ENCODE measurements at regions not wholly inside any gene's neighbourhood (a gene's known extent, or its start where the extent isn't known, plus 50 kb on each side); places are given as distances from the start of the nearest gene placed in this dataset.

DNA sequence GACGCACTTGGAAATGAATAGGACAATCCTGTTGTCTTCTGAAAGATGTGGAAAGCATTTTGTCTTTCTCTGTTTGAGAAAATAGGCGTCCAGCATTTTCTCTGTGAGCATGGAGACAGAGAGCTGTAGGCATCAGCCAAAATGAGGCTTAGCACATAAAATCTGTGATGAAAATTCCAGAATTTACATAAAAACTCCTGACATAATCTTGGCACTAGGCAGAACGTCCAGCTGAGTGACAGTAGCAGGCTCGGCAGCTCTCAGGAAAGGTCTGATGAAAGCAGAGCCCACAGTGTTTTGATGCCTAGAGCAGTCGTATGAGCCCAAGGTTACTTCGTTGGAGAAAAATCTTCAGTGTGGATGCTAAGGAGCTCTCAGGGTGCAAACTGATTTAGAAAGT lies 543.3 kb upstream of the MAP3K7 start:
- intact Hi-C loops (cut with DNase I; ENCODE audit: low total_unique reads): no loop called here
- no peak for DNase-seq

DNA sequence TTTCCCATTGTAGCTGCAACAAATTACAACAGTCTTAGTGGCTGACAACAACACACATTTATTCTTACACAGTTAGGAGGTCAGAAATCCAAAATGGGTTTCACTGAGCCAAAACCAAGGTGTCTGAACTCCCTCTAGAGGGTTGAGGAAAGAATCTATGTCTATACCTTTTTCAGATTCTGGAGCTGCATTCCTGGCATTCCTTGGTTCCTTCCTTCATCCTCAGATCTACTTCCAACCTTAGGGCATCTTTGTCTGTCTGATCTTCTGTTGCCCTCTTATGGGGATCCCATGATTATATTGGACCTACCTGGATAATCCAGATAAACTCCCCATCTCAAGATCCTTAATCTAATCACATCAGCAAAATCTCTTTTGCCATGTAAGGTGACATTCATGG lies 540.9 kb upstream of the MAP3K7 start:
- no peak for DNase-seq
- Histone ChIP-seq H3K27ac (no peak overlapping the region), H3K4me3 (no peak overlapping the region), H3K4me1 (no peaks in the 10 kb centered on the region), H3K9me3 (no peaks in the 10 kb centered on the region), H3K27me3 (no peaks in the 10 kb centered on the region), H3K36me3 (no peaks in the 10 kb centered on the region)
- TF ChIP-seq, protein P1, sequence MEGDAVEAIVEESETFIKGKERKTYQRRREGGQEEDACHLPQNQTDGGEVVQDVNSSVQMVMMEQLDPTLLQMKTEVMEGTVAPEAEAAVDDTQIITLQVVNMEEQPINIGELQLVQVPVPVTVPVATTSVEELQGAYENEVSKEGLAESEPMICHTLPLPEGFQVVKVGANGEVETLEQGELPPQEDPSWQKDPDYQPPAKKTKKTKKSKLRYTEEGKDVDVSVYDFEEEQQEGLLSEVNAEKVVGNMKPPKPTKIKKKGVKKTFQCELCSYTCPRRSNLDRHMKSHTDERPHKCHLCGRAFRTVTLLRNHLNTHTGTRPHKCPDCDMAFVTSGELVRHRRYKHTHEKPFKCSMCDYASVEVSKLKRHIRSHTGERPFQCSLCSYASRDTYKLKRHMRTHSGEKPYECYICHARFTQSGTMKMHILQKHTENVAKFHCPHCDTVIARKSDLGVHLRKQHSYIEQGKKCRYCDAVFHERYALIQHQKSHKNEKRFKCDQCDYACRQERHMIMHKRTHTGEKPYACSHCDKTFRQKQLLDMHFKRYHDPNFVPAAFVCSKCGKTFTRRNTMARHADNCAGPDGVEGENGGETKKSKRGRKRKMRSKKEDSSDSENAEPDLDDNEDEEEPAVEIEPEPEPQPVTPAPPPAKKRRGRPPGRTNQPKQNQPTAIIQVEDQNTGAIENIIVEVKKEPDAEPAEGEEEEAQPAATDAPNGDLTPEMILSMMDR (IDR thresholded peaks at IDR 0.05): no peak
- intact Hi-C loops (cut with DNase I; ENCODE audit: low total_unique reads): no loop called here

More for the DNA sequence above, 543.3 kb upstream of the MAP3K7 start:
- Histone ChIP-seq H3K27me3 (no peaks in the 10 kb centered on the region), H3K4me1 (no peaks in the 10 kb centered on the region), H3K4me3 (no peak overlapping the region), H3K9me3 (no peaks in the 10 kb centered on the region), H3K27ac (no peak overlapping the region), H3K36me3 (no peaks in the 10 kb centered on the region)
- TF ChIP-seq, protein P1 (IDR thresholded peaks at IDR 0.05): no peak

DNA sequence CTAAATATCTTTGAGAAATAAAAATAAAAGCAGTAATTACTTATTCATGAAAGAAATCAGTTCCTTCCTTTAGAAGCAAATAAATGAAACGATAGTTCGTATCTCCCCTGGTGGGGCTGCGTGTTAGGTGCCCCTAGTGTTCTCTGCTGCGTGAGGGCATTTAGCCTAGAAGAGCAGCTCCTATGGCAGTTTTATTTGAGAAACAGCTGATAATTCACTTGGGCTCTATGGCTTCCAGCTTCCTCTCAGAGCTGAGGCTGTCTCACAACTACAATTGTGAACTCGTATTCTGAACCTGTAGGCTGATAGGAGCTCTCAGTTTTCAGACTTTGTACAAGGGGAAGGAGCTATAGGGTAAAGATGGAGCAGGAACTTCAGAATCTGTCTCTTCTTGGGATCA lies 540.0 kb upstream of the MAP3K7 start:
- DNase-seq: no peak
- Histone ChIP-seq H3K27me3 (no peaks in the 10 kb centered on the region), H3K36me3 (no peaks in the 10 kb centered on the region), H3K9me3 (no peaks in the 10 kb centered on the region), H3K27ac (no peak overlapping the region), H3K4me3 (no peak overlapping the region), H3K4me1 (no peaks in the 10 kb centered on the region)
- intact Hi-C loops (cut with DNase I; ENCODE audit: low total_unique reads): no loop called here
- TF ChIP-seq, protein P1 (IDR thresholded peaks at IDR 0.05): no peak

DNA sequence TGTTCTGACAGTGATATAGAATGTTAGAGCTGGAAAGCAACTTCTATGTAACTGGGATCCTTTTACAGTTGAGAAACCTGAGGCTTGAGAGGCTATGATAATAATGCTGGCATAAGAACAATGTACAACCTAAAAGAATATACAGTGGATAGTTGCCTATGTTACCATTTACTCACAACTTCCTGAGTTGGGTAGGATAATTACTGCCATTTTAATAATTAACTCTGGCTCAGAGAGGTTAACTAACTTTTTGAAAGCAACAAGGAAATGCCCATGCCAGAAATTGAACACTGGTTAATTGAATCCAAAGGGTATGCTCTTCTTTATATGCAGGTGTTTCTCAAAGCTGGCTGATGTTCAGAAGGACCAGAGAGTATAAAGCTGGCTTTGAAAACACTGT lies 530.7 kb upstream of the MAP3K7 start:
- no peaks in the 10 kb centered on the region for H3K4me1 ChIP-seq
- intact Hi-C loops (cut with DNase I; ENCODE audit: low total_unique reads): no loop called here
- H3K4me3 ChIP-seq: no peak overlapping the region
- TF ChIP-seq, protein P1 (IDR thresholded peaks at IDR 0.05): no peak
- no peaks in the 10 kb centered on the region for H3K9me3 ChIP-seq
- H3K27me3 ChIP-seq: no peaks in the 10 kb centered on the region
- H3K27ac ChIP-seq: no peak overlapping the region
- no peak for DNase-seq
- H3K36me3 ChIP-seq: no peaks in the 10 kb centered on the region

DNA sequence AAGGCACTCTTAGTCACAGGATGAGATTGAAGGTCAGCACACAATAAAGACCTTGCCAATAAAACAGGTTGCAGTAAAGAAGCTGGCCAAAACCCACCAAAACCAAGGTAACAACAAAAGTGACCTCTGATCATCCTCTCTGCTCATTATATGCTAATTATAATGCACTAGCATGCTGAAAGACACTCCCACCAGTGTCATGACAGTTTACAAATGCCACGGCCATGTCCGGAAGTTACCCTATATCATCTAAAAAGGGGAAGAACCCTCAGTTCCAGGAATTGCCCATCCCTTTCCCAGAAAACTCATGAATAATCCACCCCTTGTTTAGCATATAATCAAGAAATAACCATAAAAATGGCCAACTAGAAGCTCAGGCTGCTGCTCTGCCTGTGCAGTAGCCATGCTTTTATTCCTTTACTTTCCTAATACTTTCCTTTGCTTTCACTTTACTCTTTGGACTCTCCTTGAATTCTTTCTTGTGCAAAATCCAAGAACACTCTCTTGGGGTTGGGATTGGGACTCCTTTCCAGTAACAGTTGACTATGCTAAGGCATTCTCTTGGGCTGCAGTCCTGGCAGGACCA lies 527.3 kb upstream of the MAP3K7 start:
- Histone ChIP-seq H3K4me1 (no peaks in the 10 kb centered on the region), H3K27ac (no peak overlapping the region), H3K36me3 (no peaks in the 10 kb centered on the region), H3K4me3 (no peak overlapping the region), H3K9me3 (no peaks in the 10 kb centered on the region), H3K27me3 (no peaks in the 10 kb centered on the region)
- no peak for DNase-seq
- intact Hi-C loops (cut with DNase I; ENCODE audit: low total_unique reads): no loop called here
- TF ChIP-seq, protein P1 (IDR thresholded peaks at IDR 0.05): no peak

DNA sequence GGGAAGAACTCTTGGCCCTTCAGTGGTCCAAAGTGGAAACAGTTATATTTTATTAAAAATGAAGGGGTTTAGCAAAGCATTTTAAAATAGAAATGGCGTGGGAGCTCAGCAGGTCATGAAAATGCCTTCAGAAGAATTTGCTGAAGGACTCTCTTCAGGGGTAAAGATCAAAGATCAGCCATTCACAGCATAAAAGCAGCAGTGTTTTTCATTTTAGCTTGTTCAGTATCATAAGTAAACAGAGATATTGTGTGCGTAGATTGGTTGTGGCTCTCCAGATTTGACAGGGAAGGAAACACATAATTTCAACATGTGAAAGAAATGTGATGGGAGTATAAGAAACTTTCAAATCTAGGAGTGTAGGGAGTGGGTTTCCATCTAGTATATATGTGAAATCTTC lies 519.2 kb upstream of the MAP3K7 start:
- intact Hi-C loops (cut with DNase I; ENCODE audit: low total_unique reads): no loop called here
- Histone ChIP-seq H3K27ac (no peak overlapping the region), H3K4me3 (no peak overlapping the region), H3K36me3 (no peaks in the 10 kb centered on the region), H3K27me3 (no peaks in the 10 kb centered on the region), H3K9me3 (no peaks in the 10 kb centered on the region), H3K4me1 (no peaks in the 10 kb centered on the region)
- TF ChIP-seq, protein P1 (IDR thresholded peaks at IDR 0.05): no peak
- no peak for DNase-seq
